Stimulated activated naive CD8-positive, alpha-beta T cell treated with anti-CD3 and anti-CD28 coated beads, Interleukin-15, amount 100 ng/mL, for 72 hours (primary cell): ENCODE measurements at regions not wholly inside any gene's neighbourhood (a gene's known extent, or its start where the extent isn't known, plus 50 kb on each side); places are given as distances from the start of the nearest gene placed in this dataset.
"Not testable (repeated sequence)": the region's sequence is repeated elsewhere in the genome, so short reads cannot be mapped to it uniquely, and the experiment has no call there.

Experiments
- ATAC-seq: fragments of 150-1000 bp; cut with Tn5 transposase; 2 replicates; pipeline ENCODE4 v1.10.0; 2021; ENCODE audit warnings: mild to moderate bottlenecking, moderate library complexity
- DNase-seq, 2 donors: peaks; one replicate each; pipeline ENCODE4 v3.0.0; 2021 to 2022
- H3K27ac Mint-ChIP-seq, 2 donors: one replicate each; pipeline ENCODE4 v1.8.0; 2022; ENCODE audit warnings: mild to moderate bottlenecking in 2 of 2, mixed read lengths in 2 of 2, moderate library complexity in 2 of 2
- H3K27me3 Mint-ChIP-seq: one replicate; pipeline ENCODE4 v1.8.0; 2022; ENCODE audit warnings: mixed read lengths
- H3K4me1 Mint-ChIP-seq: one replicate; pipeline ENCODE4 v1.8.0; 2022; ENCODE audit warnings: mild to moderate bottlenecking, mixed read lengths
- H3K4me3 Mint-ChIP-seq, 2 donors: one replicate each; pipeline ENCODE4 v1.8.0; 2022; ENCODE audit warnings: mild to moderate bottlenecking in 2 of 2, mixed read lengths in 2 of 2, moderate library complexity in 1 of 2
- H3K9me3 Mint-ChIP-seq, 2 donors: one replicate each; pipeline ENCODE4 v1.8.0; 2022; ENCODE audit warnings: mixed read lengths in 2 of 2

DNA sequence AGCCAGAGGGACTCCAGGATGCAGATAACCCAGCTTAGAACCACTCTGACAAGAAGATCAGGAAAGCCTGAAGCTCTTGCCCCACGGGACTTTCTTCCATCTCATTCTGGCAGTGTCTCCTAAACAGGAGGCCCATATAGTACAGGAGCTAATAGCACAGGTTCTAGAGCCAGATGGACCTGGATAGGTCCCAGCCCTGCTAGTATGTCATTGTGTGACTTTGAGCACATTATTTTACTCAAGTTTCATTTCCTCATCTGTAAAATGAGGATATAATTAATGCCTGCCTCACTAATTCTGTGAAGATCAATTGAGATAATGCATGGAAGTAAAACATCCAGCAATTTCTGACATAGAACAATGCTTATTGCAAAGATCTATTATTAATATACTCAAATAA, 66.5 kb upstream of the GZMB start:
- DNase-seq = no peak
- H3K27me3 Mint-ChIP-seq = peaks cover 7% of the 10 kb centered on the region
- peaks cover 10% of the 10 kb centered on the region for H3K4me1 Mint-ChIP-seq
- H3K4me3 Mint-ChIP-seq = no peak overlapping the region
- no peaks in the 10 kb centered on the region for H3K9me3 Mint-ChIP-seq
- no peak overlapping the region for H3K27ac Mint-ChIP-seq
- ATAC-seq = no peak

DNA sequence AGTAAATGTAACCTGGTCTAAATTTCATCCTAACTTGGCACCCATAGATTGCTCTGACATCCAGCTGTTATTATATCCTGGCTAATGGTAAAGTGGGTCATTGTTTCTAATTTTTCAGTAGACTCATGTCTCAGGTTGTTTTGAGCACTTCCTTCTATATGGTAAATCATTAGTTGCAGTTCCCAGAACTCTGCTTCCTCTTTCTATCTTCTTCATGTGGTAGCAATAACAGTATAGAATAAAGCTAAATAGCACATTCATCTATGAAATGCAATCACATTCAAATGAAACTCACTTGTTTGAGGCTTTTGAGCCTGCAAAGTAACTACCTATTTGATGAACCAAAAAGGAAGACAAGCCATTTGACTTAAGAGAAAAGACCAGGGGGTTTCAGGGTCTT, 65.1 kb upstream of the GZMB start:
- no peaks in the 10 kb centered on the region for H3K27me3 Mint-ChIP-seq
- peak; percentile 25 for ATAC-seq
- no peak overlapping the region for H3K4me3 Mint-ChIP-seq
- H3K9me3 Mint-ChIP-seq = no peaks in the 10 kb centered on the region
- peaks cover 10% of the 10 kb centered on the region for H3K4me1 Mint-ChIP-seq
- H3K27ac Mint-ChIP-seq = no peak overlapping the region
- DNase-seq = no peak

DNA sequence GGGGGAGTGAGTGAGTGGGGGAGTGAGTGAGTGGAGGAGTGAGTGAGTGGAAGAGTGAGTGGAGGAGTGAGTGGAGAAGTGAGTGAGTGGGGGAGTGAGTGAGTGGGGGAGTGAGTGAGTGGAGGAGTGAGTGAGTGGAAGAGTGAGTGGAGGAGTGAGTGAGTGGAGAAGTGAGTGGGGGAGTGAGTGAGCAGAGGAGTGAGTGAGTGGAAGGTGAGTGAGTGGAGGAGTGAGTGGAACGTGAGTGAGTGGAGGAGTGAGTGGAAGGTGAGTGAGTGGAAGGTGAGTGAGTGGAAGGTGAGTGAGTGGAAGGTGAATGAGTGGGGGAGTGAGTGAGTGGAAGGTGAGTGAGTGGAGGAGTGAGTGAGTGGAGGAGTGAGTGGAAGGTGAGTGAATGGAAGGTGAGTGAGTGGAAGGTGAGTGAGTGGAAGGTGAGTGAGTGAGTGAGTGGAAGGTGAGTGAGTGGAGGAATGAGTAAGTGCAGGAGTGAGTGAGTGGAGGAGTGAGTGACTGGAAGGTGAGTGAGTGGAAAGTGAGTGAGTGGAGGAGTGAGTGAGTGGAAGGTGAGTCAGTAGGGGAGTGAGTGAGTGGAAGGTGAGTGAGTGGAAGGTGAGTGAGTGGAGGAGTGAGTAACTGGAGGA, 62.4 kb upstream of the GZMB start:
- not testable (repeated sequence) for ATAC-seq, H3K27ac Mint-ChIP-seq, H3K4me3 Mint-ChIP-seq

DNA sequence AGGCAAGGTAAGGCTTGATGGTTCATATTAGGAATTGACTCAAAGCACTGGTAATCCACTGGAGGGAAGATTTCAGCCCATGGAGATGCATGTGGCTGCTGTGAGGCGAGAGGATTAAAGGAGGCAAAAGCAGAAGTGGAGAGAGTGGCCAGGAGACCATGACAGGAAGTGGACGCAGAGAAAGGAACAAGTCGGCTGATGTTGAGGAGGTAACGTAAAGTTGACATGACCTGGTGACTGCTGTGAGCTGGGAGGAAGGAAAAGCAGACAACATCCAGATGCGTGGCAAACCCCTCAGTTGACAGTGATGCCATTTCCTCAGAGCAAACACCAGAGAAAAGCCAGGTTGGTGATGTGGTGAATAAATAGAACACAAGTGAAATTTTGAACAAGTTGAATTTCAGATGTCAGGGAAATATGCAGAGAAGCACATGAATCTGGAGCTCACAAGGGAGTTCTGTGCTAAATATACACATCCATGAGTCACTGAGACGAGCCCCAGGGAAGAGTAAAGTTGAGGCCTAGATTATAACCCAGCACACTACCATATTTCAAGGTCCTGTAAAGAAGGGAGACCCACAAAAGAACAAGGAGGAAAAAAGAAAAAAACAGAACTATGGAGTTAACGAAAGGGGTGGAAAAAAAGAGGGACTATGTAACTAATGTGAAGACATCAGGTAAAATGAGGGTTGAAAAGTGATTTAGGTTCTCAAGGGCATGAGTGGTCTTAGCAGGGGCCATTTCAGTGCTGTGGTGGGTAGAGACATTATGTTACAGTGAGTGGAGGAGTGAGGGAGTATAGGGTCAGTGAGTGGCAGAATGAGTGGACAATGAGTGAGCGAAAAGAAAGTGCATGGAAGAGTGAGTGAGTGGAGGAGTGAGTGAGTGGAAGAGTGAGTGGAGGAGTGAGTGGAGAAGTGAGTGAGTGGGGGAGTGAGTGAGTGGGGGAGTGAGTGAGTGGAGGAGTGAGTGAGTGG, 61.6 kb upstream of the GZMB start:
- DNase-seq = no peak

More for the DNA sequence above, 62.4 kb upstream of the GZMB start:
- H3K4me1 Mint-ChIP-seq = peaks cover 18% of the 10 kb centered on the region
- not testable (repeated sequence) for H3K27me3 Mint-ChIP-seq, DNase-seq, H3K9me3 Mint-ChIP-seq

DNA sequence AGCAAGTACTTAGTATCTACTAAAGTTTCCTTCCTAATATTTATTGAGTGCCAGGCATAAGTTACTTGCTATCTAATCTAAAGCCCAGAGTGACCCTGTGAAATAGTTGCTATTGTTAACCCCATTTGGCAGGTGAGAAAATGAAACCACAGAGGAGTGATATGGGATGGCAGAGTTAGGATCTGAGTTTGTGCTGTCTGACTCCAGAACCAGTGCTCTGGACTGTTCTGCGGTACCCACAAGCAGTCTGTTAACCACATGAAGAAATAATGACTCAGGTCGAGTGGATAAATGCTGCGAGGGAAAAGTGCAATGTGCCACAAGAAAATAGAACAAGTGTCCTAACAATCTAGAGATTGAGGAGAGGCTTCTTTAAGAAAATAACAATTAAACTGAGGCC, 60.7 kb upstream of the GZMB start:
- Mint-ChIP-seq H3K27ac (no peak overlapping the region), H3K4me1 (peaks cover 35% of the 10 kb centered on the region), H3K27me3 (no peaks in the 10 kb centered on the region), H3K9me3 (no peaks in the 10 kb centered on the region), H3K4me3 (no peak overlapping the region)
- DNase-seq (peak in 1 of 2 donors; percentile 32), ATAC-seq (peak; percentile 41)

More for the DNA sequence above, 61.6 kb upstream of the GZMB start:
- peak; percentile 21 for ATAC-seq
- Mint-ChIP-seq H3K4me1 (peaks cover 27% of the 10 kb centered on the region), H3K27me3 (no peaks in the 10 kb centered on the region), H3K27ac (no peak overlapping the region), H3K9me3 (no peaks in the 10 kb centered on the region), H3K4me3 (no peak overlapping the region)

DNA sequence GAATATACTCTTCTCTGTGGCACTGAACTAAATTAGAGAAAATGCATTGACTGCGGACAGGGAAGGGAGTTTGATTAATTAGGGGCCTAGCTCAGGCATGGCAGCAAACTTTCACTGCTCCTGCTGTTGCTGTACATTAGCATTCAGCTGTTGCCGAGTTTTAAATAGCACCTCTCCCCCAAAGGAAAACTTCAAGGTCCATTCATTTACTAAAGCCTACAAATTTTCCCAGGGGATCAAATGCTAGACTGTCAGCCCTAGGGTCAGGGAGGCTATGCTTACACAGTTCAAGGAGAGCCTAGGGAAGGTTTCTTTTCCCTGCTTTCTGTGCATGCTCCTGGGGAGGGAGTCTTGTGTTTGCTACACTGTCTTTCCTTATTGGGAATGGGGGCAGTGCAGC, 60.0 kb upstream of the GZMB start:
- Mint-ChIP-seq H3K4me3 (peak overlapping the region; percentile 68 to 76), H3K27me3 (no peaks in the 10 kb centered on the region), H3K9me3 (no peaks in the 10 kb centered on the region), H3K27ac (no peak overlapping the region), H3K4me1 (peaks cover 32% of the 10 kb centered on the region)
- ATAC-seq = no peak
- DNase-seq = no peak

DNA sequence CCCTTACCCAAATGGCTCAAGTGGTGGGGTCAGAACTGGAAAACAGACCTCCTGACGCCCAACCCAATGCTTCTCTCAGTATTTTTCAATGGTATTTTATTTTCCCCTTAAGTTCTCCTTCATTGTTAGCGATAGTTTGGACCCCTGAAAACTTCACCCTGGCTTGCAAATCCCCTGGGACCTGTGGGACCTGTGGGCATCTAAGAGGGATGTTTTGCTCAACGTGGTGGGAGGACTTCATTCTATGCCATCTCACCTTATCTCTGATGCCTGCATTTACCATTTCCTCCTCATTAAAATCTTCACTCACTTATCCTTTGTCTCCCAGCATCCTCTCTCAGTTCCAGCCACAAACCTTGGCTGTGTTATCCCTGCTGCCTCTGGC, 59.4 kb upstream of the GZMB start:
- peaks cover 32% of the 10 kb centered on the region for H3K4me1 Mint-ChIP-seq
- H3K4me3 Mint-ChIP-seq = peak overlapping the region; percentile 68 to 76
- DNase-seq (no peak), ATAC-seq (no peak)
- H3K27me3 Mint-ChIP-seq = no peaks in the 10 kb centered on the region
- peak overlapping the region; percentile 19 to 37 for H3K27ac Mint-ChIP-seq
- H3K9me3 Mint-ChIP-seq = no peaks in the 10 kb centered on the region

DNA sequence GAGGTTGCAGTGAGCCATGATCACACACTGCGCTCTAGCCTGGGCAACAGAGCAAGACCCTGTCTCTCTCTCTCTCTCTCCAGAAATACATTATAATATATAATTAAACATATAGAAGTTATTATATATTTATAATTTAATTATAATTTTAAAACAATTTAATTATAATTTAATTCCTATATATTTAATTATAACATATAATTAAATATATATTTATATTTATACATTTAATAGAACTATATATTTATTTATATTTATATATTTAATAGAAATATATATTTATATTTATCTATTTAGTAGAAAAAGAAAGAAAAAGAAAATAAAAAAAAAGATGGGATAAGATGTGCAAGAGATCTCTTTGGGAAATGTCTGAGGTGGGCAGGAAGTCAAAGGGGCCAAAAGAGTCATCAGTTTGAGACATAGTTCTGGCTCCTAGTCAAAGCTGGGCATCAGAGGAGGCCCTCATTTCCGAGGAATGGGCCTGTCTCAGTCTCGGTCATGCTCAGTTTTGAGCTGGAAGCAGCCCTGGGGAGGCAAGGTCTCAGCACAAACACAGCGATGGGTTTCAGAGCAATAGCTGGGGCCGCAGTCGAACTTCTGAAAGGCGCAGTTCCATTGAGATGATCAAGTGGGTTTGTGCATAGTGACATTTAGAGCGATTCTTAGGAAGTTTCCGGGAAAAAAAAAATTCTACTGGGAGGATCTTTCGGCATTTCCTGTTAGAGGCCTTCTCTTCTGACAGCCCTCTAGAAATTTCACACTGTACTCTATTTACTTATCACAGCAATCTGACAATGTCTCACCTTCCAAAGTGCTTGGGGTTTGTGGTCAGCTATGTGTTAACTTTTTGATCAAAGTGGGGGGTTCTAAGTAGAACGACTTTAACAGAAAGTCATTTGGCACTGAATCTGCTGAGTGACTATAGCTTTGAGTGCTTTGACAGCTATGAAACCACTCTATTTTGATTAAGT, 58.7 kb upstream of the GZMB start:
- peaks cover 36% of the 10 kb centered on the region for H3K4me1 Mint-ChIP-seq
- H3K27me3 Mint-ChIP-seq = no peaks in the 10 kb centered on the region
- DNase-seq = peak; percentile 46 to 66
- ATAC-seq = peak; percentile 94
- no peaks in the 10 kb centered on the region for H3K9me3 Mint-ChIP-seq
- peak overlapping the region; percentile 84 to 88 for H3K27ac Mint-ChIP-seq
- H3K4me3 Mint-ChIP-seq = peak overlapping the region; percentile 64 to 76

DNA sequence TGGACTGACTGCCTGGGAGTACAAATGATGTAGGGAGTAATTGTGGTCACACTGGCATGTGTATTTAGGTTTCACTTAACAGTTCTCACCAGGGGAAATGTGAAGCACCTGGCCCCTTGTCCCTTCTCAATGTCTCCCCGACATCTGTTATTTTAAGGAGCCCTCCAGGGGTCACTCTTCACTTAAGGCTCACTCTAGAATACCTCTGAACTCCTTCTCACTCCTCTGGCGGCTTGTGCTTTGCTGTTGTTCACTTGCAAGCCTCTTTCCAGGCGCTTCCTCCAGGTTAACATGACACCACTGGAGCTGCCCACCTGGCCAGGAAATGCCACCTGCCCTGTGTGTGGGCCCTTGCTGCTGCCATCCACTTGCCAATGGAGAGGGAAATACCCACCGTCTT, 56.5 kb upstream of the GZMB start:
- H3K9me3 Mint-ChIP-seq = no peaks in the 10 kb centered on the region
- H3K4me3 Mint-ChIP-seq = no peak overlapping the region
- peaks cover 3% of the 10 kb centered on the region for H3K27me3 Mint-ChIP-seq
- H3K27ac Mint-ChIP-seq = no peak overlapping the region
- ATAC-seq (no peak), DNase-seq (no peak)
- H3K4me1 Mint-ChIP-seq = peaks cover 38% of the 10 kb centered on the region

DNA sequence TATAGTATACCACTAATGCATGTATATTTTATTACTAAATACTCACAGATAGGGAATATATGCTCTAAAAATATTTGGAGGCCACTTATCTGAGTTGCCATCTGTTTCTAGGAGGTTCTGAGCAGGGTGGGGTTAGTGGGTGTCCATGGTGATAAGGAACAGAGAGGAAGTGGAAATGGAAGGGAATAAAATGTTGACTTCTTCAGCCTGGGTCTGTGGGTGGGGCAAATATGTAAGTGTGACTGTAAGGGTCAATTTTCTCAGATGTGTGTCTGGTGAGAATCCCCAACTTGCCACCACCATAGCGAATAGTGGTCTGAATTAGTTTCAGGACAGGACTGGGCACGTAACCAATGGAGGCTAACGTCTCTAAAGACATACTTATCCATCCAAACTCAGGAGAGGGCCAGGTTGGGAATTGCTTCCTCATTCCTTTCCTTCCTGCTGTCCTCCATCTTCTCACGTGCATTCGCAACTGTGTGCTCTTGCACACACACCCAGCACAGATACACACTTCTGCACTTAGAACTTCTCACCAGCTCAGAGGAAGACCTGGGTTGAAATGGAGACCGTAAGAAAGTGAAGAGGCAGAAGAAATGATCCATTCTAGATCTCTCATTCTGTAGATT, 54.2 kb upstream of the GZMB start:
- Mint-ChIP-seq H3K4me1 (peaks cover 50% of the 10 kb centered on the region), H3K27me3 (peaks cover 7% of the 10 kb centered on the region), H3K9me3 (no peaks in the 10 kb centered on the region), H3K4me3 (no peak overlapping the region), H3K27ac (no peak overlapping the region)
- no peak for ATAC-seq
- no peak for DNase-seq
